GM04504 (cell line): ENCODE measurements at regions not wholly inside any gene's neighbourhood (a gene's known extent, or its start where the extent isn't known, plus 50 kb on each side); places are given as distances from the start of the nearest gene placed in this dataset.

Experiments
- DNase-seq: peaks from one replicate; pipeline ENCODE4 v3.0.0-alpha.2; 2012; ENCODE audit warnings: low read depth

GRCh38 chr1:10897981-10898728 lies 101.7 kb upstream of the CASZ1 start:
- no peak for DNase-seq

DNA sequence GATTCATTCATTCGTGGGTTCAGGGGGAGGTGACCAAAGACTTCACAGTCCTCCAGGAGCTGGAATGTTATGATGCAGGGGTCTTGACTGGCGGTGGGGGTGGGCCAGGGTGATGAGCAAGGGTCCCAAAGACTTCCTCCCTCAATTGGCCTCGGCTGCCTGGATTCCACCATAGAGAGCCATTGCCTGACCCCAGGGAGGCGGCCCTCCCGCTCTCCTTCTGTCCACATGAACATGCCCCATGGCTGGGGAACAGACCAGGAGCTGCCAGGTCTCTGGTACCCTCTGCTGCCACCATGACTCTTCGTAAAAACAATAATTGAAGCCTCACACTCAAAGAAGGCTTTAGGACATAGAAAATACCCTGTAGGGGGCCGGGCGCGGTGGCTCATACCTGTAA lies 102.5 kb upstream of the CASZ1 start:
- DNase-seq = no peak

DNA sequence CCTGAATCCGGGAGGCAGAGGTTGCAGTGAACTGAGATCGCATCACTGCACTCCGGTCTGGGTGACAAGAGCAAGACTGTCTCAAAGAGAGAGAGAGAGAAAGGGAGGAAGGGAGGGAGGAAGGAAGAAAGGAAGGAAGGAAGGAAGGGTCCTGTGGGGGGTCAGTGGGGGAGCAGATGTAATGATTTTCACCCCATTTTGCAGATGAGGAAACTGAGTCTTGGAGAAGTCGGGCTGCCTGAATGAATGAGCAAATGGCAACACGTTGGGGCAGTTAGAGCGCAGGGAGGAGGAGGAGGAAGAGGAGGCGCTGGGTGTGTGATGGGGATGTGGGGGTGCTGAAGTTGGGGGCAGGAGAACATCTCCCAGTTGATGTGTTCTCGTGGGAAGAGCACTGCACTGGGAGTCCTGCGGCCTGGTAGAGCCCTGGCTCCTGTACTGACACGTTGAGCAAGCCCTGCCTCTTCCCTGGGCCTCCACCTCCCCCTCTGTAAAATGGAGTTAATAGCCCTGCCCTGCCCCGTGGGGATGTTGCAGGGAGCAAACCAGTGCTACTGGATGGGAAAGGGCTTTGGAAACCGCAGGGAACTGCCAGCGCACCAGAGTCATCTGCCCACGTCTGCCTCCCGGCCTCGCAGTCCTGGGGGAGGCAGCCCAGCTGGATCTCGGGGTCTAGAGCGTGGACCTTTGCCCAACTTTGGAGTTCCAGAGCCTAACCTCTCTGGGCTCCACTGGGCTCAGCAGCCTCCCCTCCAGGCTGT lies 103.2 kb upstream of the CASZ1 start:
- no peak for DNase-seq

DNA sequence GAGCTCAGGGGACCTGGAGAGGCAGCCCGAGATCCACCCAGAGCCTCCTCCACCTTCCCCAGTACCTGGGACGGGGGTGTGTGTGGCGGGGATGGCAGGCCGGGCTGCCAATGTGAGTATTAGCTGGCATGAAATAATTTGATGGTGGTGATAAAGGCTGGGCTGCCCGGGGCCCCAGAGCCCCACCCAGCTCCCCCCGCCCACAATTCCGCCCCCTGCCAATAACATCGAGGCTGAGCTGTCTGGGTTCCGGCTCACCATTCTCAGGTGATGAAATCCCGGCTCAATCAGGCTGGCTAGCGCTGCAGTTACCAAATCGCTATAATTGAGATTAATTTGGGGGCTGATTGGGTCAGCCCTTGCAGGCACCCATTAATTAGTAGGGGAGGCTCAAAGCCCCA lies 103.8 kb upstream of the CASZ1 start:
- DNase-seq = no peak

DNA sequence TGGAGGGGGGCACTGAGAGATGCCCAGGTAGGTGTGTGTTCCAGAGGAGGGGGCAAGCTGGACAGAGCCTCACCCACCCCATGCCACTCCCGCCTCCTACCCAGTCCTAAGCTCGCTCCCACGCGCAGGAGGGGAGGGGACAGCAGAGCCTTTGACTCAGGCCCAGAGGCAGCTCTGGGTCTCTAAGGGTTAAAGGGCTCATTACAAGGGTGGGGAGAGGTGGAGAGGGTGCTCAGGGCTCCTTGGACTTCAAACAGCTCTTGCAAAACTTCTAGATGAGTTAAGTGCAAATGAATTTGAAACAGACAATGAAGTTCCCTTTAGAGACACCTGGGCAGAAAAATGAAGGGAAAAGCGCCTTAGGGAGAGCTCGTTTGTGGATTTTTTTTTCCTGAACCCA lies 104.2 kb upstream of the CASZ1 start:
- DNase-seq = no peak

- DNase-seq = no peak
Measured at GRCh38 chr1:10901091-10901890, 104.8 kb upstream of the CASZ1 start.

GRCh38 chr1:10901891-10902805 lies 105.7 kb upstream of the CASZ1 start:
- DNase-seq = no peak

DNA sequence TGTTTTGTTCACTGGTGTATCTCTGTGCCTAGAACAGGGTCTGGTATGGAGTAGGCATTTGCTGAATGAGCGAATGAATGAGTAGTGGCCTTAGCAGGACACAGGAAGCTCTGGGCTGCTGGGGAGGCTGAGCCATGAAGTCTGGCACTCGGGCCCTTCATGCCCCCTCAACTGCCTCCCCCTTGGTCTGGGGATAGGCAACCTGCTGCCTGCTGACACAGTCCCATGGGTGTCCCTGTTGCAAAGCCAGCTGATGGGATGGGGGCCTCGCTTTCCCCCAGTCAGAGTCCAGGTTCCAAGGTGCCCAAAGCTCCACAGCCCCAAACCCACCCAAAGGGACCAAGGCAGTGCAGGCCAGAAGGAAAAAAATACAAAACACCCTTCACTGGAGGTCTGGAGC lies 107.0 kb upstream of the CASZ1 start:
- DNase-seq = no peak

DNA sequence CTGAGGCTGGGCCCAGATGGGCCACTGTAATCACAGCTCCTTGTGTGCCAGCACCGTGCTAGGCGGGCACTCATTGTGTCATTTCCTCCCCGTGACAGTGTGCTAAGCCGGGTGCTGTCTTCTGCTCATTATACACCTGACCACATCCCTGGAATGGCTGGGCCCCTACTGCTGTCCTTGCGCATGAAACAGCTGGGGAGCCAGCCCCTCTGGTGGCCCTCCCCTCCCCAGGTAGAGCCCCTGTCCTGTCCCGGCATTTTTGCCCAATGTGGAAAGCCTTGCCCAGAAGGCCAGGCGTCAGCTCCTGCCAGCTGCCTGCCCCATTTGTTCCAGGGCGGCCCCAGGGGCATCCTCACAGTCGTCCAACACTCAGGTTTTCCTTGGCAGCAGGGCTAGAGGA lies 107.4 kb upstream of the CASZ1 start:
- DNase-seq = no peak

DNA sequence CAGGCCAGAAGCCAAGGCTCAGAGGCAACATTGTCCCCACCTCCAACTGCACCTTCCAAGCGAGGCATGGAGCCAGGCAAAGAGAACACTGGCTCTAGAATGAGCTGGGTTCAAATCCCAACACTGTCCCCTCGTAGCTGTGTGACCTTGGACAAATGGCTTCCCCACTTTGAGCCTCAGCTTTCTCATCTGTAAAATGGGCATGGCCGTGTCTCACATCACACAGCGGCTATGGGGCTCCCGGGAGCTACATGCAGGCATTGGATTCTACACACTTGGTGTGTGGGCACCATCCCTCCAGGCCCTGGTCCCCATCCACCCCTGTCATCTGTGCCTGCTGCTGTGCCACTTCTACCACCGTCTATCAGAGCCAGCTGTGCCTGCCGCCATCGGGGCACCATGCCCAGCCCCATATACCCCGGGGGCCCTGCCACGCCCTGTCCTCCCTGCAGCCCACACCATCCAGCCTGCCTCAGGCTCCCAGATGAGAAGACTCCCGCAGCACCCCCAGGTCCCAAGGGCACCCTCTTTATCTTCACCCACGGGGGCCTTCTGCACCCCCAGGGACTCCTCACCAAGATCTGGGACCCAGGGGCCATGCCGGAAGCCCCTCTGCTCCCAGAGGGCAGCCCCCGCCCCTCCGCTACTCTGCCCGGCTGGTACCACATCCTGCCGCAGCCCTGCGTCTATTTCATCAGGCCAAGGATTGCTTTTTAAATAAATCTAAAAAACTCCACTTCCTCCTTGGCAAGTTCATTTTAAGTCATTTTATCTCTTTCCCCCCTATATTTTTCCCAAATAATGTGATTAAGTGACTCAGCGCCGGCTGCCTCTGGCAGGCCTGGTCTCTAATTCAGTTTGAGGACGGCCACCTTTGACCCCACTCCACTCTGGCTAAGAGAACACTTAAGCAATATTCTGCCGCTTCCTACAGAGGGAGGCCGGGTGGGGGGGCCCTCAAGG lies 107.8 kb upstream of the TARDBP start:
- no peak for DNase-seq

DNA sequence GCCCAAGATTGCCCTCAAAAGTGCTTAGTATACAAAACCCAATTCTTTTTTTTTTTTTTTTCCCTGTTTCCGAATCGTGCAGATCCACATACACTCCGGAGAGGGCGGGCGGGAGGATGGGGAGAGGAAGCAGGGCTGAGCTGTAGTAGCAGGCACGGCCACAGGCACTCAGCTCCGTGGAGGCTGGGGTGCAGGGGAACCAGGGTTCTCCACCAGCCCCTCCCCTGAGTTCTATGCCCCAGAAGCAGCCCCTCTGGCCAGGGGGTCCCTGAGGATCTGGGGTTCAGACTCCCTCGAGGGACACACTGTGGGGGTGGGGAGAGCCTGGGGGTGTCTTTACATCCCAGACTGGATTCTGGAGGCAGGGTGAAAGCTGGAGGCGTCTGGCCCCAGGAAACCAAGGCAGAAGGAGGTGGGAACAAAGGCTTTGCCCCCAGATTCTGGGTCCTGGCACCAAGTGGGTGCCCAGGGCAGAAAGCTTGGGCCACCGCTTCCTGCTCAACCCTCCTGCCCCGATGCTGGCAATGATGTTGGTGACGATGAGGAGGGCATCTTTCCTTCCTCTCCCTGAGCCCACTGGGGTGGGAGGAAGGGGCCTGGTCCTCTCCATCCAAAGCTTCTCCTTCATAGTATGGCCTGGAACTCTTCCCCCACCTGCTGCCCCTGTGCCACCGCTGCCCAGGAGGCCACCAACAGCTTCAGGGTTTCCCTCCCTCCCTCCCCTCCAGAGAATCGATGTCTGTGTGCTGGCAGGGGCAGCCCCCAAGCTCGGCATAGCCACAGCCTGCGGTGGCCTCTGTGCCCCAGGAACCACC lies 106.4 kb upstream of the TARDBP start:
- DNase-seq = no peak

GRCh38 chr1:10906866-10907519 lies 105.5 kb upstream of the TARDBP start:
- DNase-seq = no peak

DNA sequence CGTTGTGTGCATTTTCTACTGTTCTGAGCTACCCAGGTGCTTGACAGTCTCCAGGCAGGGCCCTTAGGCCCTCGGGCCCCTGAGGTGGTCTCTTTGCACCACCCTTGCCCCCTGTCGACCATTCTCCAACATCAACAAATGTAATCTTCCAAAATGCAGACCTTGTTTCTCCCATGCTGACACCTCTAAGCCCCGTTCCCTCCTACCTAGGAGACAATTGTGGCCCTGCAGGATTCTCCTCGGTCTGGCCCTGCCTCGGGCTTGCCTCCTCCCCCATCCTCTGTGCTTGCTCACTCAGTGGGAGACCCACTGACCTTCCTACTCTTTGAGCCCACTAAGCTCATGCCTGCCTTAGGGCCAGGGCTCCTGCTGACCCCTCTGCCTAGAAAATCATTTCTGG lies 104.2 kb upstream of the TARDBP start:
- no peak for DNase-seq

GRCh38 chr1:10909697-10910680 lies 102.5 kb upstream of the TARDBP start:
- DNase-seq = no peak

DNA sequence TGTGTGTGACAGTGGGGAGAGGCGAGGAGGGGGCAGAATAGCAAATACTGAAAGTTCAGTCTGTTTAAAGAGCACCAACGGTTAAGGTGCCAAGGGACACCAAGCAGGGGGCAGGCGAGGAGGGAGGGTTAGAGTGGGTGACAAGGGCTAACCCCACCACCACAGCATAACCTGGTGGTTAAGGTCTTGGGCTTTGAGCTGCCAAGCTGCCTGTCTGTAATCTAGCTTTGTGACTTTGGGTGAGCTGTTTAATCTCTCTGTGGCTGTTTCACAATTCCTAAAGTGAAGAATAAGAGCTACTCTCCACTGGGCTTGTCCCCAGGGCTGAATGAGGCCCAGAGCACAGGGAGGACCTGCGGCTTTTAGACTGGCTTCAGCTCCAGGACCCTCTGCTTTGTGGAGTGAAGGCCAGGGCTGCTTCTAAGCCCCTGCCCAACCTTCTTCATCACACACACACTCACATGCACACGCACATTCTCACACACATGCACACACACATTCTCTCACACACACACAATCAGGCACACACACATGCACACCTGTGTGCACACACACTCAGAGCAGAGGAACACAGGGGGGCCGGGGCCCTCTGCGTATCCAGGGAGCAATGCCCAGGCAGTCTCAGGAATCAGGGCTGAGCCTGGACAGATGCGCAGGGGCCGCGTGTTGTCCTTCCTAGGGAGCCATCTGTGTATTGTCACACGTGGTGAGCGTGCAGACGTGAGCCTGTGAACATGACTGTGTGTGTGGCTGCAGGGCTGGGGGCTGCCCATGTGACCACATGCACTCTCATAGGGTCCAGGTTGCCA lies 101.6 kb upstream of the TARDBP start:
- no peak for DNase-seq

DNA sequence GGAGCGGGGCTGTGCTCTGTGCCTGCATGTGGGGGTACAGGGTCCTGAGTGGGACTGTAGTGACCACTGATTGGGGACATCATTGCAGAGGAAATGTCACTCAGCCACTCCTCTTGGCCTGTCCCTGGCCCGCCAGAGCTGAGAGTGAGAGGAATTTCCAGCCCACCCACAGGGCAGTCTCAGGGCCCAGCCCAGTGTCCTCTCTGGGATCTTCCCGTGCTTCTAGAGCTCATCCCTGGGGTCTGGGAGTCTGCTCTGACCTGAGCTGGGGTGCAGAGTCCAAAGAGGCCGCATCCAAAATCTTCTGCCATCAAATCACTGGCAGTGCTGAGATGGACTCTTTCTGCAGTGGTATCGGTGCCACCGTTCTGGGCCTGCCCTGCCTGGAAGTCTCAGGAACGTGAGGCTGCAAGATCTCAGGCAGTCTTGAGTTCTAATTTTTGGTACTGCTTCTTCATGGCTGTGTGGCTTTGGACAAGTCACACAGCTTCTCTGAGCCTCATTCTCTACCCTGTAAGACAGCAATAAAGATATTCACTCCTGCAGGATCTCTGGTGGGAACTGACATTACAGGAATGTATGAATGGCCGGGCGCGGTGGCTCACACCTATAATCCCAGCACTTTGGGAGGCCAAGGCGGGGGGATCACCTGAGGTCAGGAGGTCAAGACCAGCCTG lies 100.8 kb upstream of the TARDBP start:
- DNase-seq = no peak

GRCh38 chr1:10912441-10912840 lies 100.0 kb upstream of the TARDBP start:
- DNase-seq = no peak
